ENCODE measurements at regions not wholly inside any gene's neighbourhood (a gene's known extent, or its start where the extent isn't known, plus 50 kb on each side); places are given as distances from the start of the nearest gene placed in this dataset.

DNA sequence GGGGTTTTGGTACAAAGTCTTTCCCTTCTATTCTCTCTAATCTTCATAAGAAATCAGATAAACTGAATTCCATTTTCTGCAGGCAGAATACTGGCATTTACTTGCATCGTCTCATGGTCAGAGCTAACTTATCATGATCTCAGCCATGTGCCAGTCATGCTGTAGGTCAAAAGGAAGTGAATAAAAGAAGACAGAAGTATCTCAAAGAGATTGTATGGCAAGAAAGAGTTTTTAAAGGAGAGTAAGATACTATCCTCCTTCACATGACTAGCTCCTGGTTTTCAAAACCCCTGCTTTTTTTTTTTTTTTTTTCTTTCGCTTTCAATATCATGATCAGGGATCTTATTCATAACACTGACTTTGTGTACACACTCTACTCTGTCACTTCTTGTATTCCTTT lies 398.3 kb downstream of the C6orf118 start:
- DNase-seq = no peak

DNA sequence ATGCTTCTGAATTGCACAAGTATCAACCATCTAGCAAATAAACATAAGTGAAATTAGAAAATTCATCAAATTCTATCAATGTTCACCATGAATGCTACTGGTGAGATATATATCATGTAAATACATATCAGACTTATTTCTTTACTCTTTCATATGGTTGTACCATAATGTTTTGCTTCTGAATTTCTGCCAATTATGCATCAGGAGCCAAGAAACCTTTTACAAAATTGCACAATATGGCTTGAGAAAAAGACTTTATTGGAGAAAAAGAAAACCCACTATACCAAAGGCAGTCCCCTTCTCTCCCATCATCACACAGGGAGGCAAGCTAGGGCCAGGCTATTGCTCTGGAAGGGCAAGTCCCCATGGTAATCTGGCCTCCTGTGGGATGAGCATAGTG lies 402.6 kb downstream of the C6orf118 start:
- DNase-seq = no peak

DNA sequence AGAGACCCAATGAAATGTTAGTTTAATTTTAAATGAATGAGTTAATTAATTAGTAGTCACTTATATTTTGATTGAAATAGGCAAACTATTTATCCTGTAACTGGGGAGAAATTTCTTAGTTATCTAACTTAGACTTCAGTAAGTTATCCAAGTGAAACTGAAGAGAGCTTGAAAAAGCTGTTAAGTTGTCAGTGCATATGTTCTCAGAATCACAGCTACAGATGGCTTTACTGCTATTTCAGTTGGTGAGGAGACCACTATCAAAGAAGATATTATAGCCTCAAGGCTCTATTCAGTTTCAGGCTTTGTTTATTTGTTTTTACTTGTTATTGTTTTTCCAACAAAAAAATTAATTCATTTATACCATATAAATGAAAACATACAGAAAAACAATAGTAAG lies 404.1 kb downstream of the C6orf118 start:
- DNase-seq = no peak

DNA sequence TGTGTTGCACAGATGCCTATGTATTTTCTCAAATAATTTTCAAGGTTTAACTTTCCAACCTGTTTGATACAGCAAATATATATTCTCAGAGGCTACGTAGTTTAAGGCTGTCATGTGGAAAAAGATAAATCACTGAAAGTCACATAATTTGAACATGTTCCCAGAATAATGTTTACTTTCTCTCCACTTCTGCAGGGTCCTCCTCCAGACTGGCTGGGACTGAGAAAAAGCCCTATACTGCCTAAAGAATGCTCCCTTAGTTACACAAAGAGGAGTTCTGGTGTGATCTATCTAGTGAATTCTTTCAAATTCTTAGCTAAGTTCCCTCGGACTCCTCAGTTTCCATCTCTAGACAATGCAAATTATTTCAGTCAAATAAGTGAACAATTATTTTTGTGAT lies 411.0 kb downstream of the C6orf118 start:
- no peak for DNase-seq

DNA sequence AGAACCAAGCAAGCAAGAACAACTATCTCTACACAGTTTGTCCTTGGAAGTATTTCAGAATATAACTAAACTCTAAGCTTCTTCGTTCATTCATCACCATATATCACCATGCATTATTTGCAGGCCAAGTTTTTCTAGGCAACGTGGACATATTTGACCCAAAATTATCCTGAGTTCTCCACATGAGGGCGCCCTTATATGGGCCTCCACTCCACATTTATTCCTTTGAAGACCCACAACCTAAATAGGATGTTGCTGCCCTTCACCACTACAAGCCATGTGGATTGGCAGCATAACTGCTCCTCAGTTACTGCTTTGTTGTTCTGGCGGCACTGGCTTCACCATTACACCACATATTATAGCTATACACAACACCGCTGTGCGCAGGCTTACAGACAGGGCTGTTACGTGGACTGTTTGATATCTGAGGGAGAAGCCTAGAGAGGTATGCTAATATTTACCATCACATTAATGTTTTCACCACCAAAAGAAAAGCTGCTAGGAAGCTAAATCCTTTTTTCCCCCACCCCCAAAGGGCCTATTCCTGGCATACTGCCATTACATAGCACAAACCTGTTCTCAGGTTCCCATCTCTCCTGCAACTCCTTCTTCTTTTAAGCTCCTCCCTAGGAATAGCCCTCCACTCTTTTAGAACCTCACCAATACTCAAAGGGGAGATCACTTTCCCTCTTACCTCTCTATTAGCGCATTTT lies 411.7 kb downstream of the C6orf118 start:
- DNase-seq = no peak

DNA sequence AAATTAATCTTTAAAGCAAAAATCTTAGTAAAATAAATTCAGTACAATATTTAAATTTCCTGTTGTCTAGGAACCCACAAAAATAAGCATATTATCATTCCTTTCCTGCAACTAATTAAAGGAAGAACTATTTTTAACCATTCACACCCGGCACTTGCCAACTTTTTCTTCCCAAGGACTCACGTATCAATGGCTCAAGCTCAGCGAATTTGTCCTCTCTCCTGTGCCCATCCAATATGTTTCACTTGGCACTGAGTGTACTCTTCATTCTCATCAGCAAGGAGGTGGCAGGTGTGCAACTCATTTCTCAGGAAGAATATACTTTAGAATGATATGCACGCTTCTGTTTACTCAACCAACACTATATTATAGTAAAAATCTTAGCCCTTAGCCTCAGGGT lies 419.4 kb downstream of the C6orf118 start:
- DNase-seq = no peak

DNA sequence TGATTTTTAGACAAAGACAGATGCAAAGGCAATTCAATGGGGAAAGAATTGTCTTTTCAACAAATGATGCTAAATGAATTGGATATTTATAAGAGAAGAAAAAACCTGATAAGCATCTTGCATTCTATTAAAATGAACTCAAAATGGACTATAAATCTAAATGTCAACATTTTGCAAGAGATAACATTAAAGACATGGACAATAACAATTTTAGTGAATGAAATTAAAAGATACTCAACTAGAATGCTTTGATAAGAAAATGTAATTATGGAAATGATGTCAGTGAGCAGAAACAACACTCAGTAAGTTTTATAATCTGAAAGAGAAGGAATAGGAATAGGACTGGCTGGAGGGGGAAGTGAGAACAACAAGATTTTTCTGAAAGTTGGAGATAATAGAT lies 421.7 kb downstream of the C6orf118 start:
- DNase-seq = no peak

DNA sequence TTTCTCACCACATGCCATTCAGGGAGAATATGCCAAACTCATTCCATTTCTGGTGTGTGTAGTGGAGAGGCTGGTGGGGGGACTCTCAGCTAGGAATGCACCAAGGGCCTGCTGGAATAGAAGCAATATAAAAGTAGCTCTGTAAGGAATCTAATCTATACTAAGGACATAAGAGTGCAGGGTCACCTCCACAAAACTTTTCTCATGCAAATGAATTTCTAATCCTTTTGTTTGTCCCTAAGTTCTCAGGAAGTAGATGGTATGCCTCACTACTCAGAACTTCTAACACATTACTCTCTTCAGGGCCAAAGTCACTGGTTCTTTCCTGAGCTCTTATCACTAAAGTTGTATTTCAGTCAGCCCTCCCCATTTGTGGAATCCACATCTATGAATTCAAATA lies 427.2 kb downstream of the C6orf118 start:
- no peak for DNase-seq

DNA sequence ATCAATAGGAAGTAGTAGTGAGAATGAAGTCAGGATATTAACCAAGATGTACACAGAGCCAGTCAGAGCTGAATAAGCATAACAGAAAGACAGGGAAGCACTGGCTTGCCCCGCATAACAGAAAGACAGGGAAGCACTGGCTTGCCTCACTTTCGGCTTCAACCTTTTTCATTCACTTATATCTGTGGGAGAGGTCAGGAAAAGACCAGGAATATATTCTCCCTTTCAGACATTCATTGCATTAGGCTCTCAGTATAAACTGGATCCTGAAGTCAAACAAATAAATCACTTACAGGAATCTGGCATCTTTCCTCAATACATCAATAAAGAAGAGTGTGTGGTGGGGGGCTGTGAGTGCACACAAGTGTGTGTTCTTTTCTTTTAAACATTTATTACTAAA lies 437.6 kb downstream of the C6orf118 start:
- DNase-seq = no peak

DNA sequence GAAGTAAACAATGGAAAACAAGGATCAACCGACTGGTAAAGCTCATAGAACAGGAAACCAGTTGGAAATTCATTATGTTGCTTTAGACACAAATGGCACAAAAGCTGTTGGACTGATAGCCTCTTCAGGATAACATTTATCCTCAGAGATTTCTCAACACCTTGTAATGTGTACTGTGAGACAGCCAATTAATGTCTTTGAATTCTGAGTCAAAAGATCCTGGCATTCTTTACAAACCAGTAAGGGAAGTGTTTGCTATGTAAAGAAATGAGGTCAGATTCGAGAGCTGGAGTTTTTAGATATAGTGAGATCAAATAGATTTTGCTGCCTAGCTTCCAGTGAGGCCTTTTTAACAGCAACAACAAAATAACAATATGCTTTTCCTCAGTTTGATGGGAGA lies 439.2 kb downstream of the C6orf118 start:
- no peak for DNase-seq

DNA sequence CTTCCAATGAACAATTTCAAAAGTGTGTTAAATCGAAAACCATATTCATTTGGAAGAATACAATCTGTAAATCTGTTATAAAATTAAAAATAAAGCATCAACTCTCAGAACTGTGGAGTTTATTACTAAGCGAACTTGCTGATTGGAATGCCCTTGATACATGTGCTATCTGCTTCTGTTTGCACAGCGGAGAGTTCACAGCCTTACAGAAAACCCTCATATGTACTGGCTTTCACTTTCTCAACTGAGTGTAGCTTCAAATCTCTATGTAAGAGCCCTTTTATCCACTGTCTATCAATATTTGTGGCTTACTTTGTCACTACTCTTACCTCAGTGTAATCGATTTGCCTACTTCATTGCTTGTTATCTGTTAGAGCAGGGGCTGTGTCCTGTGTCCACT lies 447.4 kb downstream of the C6orf118 start:
- no peak for DNase-seq

DNA sequence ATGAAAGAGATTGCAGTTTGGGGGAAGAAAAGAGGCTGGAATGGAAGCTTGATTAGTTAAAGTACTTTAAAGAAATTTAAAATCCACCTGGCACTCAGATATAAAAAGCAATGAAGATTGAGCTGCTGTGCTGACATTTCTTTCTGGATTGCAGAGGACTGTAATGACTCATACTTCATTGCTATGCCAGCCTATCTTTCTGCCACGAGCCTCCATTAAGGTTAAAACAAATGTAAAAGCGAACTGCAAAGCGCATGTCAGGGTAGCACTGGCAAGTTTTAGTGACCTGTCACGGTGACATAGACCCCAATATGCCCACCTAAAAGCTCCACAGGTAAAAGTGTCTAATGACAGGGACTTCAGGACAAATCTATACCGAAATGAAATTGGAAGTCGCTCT lies 449.6 kb downstream of the C6orf118 start:
- no peak for DNase-seq

DNA sequence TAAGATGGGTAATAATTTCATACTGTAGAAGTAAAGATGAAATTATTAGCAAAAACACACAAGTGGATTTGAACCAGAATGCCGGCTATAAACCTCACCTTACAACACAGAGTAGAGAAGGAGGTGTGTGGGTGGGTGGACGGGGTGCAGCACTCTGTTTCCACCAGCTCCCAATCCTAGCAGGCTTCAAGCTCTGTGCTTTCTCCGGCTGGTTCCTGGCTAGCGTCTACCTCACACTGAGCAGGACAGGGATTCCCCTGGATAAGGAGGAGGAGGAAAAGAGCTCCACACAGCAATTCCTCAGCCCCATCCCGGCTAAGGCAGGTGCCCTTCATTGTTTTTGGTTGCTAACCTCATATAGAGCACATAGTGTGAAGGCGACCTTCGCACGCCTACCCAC lies 453.3 kb downstream of the C6orf118 start:
- no peak for DNase-seq

DNA sequence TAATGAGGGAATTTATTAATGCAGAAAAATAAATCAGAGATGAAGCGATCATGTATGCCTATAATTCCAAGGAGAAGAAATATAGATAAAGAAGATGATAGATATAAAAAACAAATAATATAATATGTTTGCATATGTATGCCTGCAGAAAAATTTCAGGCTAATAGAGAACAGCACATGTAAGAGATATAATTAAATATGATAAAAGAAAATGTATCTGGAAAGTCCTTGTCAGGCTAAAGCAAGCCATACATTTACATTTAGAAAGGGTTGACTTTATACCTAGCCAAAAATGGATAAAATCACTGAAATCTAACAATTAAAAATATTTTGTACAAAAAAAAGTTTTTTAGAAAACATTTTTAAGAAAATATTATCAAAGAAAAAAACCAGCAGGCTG lies 454.1 kb downstream of the C6orf118 start:
- DNase-seq = no peak

DNA sequence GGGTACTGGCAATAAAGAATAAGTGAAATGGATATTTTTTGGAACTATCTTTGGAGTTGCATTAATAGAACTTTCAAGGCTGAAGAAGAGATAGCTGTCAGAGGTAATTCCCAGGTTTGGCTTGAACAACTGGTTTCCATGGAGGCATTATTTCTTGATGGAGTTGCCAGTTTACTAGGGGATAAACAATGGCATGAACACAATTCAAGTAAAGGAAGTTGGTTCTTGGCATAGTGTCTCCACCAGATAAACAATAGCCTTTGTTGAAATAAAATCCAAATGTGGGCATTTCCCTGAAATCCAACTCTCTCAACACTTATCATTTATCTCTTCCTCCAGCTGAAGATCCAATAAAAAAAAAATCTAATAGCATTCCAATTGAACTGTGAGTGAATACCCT lies 454.9 kb downstream of the C6orf118 start:
- no peak for DNase-seq

DNA sequence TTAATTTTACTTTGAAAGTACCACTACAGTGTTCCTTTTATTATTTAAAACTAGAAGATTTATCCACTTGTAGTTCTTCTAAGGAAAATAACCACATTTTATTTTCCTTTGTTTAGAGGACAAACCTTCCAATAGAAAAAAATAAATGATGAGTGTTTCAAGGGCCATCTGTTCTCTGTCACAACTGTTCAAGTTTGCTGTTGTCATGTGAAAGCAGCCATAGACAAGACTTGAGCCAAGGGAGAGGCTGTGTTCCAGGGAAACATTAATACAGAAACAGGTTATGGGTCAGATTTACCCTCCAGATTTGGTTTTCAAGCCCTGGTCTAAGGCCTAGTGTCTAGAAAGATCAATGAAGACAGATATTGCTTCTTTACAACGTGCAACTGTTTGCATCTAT lies 463.6 kb downstream of the C6orf118 start:
- no peak for DNase-seq

DNA sequence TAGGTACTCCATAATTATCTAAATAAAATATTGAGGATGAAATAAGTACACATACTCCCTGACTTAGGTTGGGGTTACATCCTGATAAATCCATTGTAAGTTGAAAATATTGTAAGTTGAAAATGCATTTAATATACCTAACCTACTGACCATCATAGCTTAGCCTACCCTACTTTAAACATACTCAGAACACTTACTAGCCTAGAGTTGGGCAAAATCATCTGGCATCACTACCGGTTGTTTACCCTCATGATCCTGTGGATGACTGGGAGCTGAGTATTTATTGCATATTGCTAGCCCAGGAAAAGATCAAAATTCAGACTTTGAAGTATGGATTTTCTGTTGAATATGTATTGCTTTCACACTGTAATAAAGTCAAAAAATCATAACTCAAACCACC lies 467.3 kb downstream of the C6orf118 start:
- DNase-seq = no peak

DNA sequence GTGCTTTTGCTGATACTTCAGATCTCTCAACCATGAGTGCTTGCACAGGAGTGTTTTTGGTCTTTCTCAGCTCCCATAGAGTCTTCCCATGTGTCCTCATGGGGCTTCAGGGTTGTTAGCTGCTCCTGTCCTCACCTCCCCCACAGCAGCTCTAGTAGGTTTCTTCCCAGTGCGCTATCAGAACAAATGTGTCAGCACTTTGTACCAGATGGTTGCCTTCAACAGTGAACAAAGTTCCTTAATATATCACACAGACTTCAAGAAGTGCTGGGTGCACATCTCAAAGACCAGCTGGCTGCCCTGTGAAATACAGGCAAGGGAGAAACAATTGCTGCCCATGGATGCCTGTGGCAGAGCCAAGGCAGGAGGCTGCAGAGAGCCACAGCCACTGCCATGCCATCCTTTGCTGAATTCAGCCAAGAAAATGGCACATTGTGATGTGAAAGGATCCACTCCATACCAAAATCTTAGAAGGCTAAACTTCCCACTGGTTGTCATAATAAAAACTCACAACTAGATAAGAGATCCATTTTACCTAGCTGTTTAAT lies 471.3 kb downstream of the C6orf118 start:
- DNase-seq = no peak

DNA sequence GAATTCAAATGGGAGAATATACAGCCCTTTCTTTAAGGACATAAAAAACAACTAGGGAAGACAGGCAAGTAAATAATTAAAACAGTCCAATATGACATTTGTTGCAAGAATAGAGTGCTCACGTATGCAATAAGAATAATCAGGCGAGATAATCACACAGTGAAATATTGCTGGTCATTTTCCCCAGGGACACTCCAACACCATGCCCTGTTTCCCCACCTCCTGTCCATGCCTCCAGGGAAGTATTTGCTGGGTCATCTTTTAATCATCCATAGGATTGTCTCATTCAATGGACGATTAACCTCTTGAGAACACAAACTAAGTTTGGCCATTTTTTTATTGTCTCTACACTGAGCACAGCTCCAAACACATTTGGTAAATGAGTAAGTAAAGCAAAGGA lies 472.9 kb downstream of the C6orf118 start:
- no peak for DNase-seq

DNA sequence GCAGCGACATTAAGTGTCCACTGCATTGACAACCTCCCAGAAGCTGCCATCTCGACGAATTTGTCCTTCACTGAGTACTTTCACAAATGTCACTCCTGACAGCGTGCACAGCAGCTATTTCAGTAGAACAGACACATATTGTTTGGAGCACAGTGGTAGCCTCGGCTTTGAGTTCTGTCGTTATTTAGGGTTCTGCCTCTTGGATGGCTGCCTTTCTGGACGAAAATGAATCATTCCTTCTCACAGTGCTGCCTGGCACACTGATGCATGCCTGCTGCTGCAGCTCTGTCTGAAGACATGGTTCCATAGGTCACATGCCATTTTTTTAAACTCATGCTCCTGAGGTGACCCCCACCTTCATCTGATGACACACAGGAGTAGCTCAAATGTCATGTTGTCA lies 477.0 kb downstream of the C6orf118 start:
- no peak for DNase-seq

DNA sequence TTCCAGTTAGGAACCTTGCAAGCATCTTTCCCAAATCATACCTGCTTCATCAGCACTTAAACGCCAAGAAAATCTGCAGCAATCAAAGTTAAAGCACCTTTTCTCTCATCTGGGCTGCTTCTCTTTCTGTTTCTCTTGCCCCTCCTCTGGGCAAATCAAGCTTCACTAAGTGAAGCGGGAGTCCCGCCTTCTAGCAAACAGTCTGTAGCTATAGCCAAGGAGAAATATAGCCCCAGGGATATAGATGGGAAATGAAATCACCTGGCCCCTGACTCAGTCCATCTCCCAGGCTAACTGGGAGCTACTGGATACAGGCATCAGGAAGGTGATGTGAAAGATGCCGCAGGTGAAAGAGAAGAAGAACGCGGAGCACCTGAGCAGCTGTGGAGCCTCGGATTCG lies 481.9 kb downstream of the C6orf118 start:
- DNase-seq = no peak

DNA sequence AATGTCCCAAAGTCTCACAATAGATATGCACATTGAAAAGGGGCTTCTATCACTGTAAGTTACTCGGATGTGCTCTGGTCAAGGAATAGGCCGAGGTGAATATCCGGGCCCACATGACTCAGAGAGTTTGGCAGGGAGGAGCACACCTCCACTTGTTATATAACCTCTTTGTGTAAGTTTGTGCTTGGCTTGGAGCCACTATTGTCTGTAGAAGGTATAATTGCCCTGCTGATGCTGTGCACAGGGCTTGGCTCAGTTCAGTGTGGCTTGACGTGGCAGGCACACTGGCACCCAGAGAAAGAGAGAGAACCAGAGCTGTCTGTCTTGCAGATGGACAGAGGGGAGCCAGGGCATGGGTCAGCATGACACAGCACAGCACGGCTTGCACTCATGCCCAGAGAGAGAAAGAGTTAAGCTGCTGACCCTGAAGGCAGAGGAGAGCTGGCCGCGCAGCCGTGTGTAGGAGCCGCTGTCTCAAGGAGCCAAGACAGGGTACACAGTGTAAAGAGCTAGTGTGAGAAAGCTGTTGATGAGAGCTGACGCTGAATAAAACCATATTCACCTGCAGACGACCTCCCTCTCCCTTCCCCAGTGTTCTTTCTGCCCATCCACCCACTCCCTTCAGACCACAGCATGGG lies 482.5 kb downstream of the C6orf118 start:
- no peak for DNase-seq

DNA sequence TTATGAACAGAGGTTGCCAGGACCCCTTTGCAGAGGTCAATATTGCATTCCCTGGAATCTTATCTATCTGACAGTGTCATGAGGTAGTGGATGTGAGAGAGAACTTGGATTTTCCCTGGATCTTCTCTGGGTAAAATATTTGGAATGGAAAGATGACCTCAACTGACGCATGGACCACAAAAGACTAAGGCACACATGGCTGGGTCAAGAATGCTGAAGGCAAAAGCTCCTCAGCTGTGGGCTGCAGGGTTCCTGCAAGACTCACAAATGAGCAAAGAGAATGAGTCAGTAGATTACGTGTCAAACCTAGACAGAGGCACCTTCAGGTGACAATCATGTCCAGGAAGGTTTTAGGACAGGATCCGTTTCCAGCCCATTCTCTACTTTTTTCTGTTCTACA lies 484.0 kb downstream of the C6orf118 start:
- DNase-seq = no peak

DNA sequence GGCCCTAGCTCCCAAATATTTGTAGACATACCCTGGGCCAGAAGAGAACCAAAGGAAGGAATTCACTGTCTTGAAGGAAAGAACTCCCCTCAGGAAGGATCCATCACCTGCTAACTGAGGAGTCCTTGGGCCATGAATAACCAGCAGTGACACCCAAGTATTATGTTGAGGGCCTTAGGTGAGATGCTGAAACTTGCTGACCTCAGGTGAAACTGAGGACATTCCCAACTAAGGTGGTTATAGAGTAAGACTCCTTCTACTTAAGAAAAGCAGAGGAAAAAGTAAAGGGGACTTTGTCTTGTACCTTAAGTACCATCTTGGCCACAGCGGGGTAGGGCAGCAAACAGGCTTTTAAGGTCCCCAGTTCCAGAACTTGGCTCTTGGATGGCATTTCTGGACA lies 491.7 kb downstream of the C6orf118 start:
- no peak for DNase-seq

DNA sequence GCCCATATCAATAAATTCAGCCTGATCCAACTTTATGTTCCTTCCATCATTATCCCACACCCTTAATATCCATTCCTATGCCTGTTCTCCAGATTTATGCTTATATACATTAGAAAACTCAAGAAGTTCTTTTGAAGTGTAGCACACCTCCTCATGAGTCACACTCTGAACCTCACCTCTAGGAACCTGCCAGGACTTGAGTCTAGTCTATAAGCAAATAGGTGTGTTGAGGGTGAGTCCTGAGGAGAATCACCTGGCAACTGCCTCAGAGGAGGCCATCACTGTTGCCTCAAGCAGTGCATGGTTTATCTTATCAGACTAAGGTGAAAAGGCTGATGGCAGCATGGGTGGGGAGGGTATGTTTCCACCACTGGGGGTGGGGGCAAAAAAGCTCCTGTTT lies 496.7 kb downstream of the C6orf118 start:
- no peak for DNase-seq
